ENCODE measurements at regions not wholly inside any gene's neighbourhood (a gene's known extent, or its start where the extent isn't known, plus 50 kb on each side); places are given as distances from the start of the nearest gene placed in this dataset.

DNA sequence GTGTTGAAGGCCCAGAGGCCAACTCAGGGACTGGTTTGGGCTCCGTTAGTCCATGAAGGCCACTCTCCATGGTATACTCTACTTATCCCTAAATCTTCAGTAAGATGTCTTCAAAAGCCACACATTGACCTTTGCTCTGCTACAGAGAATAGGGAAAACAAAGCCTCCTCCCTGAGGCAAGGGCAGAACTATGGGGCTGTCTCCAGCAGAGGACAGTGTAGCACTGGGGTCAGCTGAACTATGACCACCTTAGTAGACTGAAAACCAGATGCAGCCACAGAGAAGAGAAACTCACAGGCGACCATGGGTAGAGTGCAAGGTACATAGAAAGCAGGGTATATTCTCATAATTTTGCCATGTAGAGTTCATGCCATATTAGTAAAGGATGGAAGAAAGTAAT lies 587.4 kb downstream of the LMO7 start:
- Histone ChIP-seq H3K27ac (ENCODE audit: low read depth in 1 of 2, low read length in 2 of 2) (no peak overlapping the region), H3K4me3 (ENCODE audit: low read length) (no peak overlapping the region), H3K27me3 (ENCODE audit: control insufficient read depth in 1 of 2, insufficient read depth in 2 of 2, low read length in 2 of 2) (no peaks in the 10 kb centered on the region), H3K36me3 (ENCODE audit: insufficient read depth, low read length) (no peaks in the 10 kb centered on the region), H3K9me3 (ENCODE audit: control insufficient read depth in 1 of 2, insufficient read depth in 1 of 2, low read length in 2 of 2) (no peaks in the 10 kb centered on the region), H3K4me1 (ENCODE audit: insufficient read depth, low read length) (no peaks in the 10 kb centered on the region)
- intact Hi-C loops (cut with DNase I, micrococcal nuclease), result no loop called here
- ATAC-seq (ENCODE audit: poor library complexity), result no peak
- Mint-ChIP-seq H3K36me3 (ENCODE audit: low read depth) (no peaks in the 10 kb centered on the region), H3K27ac (no peak overlapping the region), H3K27me3 (no peaks in the 10 kb centered on the region), H3K4me1 (ENCODE audit: low read depth) (no peaks in the 10 kb centered on the region), H3K4me3 (no peak overlapping the region), H3K9me3 (no peaks in the 10 kb centered on the region)
- TF ChIP-seq, protein P1, sequence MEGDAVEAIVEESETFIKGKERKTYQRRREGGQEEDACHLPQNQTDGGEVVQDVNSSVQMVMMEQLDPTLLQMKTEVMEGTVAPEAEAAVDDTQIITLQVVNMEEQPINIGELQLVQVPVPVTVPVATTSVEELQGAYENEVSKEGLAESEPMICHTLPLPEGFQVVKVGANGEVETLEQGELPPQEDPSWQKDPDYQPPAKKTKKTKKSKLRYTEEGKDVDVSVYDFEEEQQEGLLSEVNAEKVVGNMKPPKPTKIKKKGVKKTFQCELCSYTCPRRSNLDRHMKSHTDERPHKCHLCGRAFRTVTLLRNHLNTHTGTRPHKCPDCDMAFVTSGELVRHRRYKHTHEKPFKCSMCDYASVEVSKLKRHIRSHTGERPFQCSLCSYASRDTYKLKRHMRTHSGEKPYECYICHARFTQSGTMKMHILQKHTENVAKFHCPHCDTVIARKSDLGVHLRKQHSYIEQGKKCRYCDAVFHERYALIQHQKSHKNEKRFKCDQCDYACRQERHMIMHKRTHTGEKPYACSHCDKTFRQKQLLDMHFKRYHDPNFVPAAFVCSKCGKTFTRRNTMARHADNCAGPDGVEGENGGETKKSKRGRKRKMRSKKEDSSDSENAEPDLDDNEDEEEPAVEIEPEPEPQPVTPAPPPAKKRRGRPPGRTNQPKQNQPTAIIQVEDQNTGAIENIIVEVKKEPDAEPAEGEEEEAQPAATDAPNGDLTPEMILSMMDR (IDR thresholded peaks at IDR 0.05), result no peak
- POLR2A ChIA-PET, result no interaction called here
- no peak for DNase-seq
- CTCF ChIA-PET, result no interaction called here

DNA sequence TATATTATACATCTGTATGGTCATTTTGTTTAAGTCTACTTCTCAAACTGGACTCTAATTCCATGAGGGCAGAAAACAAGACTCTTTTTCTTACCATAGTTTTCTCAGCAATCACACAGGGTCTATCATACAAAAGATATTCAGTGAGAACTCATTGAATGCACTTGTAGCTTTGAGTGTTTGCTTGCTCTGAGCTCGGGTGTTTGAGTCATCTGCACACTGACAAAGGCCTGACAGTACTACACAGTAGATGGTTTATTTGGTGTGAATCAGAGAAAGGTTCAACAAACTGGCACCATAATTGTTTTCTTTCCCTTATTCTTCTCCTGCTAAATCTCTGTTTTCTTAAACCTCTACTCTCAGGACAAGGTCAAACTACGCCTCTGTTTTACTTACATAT lies 586.4 kb downstream of the LMO7 start:
- Mint-ChIP-seq H3K4me3 (no peak overlapping the region), H3K9me3 (no peaks in the 10 kb centered on the region), H3K4me1 (ENCODE audit: low read depth) (no peaks in the 10 kb centered on the region), H3K27ac (no peak overlapping the region), H3K36me3 (ENCODE audit: low read depth) (no peaks in the 10 kb centered on the region), H3K27me3 (no peaks in the 10 kb centered on the region)
- Histone ChIP-seq H3K4me3 (ENCODE audit: low read length) (no peak overlapping the region), H3K9me3 (ENCODE audit: control insufficient read depth in 1 of 2, insufficient read depth in 1 of 2, low read length in 2 of 2) (no peaks in the 10 kb centered on the region), H3K4me1 (ENCODE audit: insufficient read depth, low read length) (no peaks in the 10 kb centered on the region), H3K27me3 (ENCODE audit: control insufficient read depth in 1 of 2, insufficient read depth in 2 of 2, low read length in 2 of 2) (no peaks in the 10 kb centered on the region), H3K27ac (ENCODE audit: low read depth in 1 of 2, low read length in 2 of 2) (no peak overlapping the region), H3K36me3 (ENCODE audit: insufficient read depth, low read length) (no peaks in the 10 kb centered on the region)
- intact Hi-C loops (cut with DNase I, micrococcal nuclease), result no loop called here
- POLR2A ChIA-PET, result no interaction called here
- CTCF ChIA-PET, result no interaction called here
- ATAC-seq (ENCODE audit: poor library complexity), result no peak
- TF ChIP-seq, protein P1 (IDR thresholded peaks at IDR 0.05), result no peak
- DNase-seq, result no peak

DNA sequence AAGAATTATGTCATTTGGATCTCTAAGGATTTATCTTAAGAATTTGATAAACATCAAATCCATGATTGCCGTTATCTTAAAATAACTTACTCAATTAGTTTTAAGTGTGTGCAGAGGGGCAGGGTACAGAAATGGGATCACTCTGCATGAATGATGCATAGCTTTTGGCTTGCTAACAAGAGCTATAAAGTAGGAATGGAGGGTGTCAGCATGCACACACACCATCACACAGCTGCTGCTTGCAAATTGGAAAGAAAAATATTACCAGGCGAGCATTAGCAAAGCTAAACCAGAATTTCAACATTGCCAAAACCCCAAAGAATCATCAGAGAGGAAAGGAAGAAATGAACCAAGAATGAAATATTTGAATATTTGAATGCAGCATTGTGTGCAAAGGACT lies 580.6 kb downstream of the LMO7 start:
- TF ChIP-seq, protein P1 (IDR thresholded peaks at IDR 0.05), result no peak
- no peaks in the 10 kb centered on the region for H3K27me3 Mint-ChIP-seq
- ATAC-seq (ENCODE audit: poor library complexity) (no peak), DNase-seq (no peak)
- Histone ChIP-seq H3K4me1 (ENCODE audit: insufficient read depth, low read length) (no peaks in the 10 kb centered on the region), H3K36me3 (ENCODE audit: insufficient read depth, low read length) (no peaks in the 10 kb centered on the region), H3K27ac (ENCODE audit: low read depth in 1 of 2, low read length in 2 of 2) (no peak overlapping the region), H3K27me3 (ENCODE audit: control insufficient read depth in 1 of 2, insufficient read depth in 2 of 2, low read length in 2 of 2) (no peaks in the 10 kb centered on the region), H3K4me3 (ENCODE audit: low read length) (no peak overlapping the region), H3K9me3 (ENCODE audit: control insufficient read depth in 1 of 2, insufficient read depth in 1 of 2, low read length in 2 of 2) (no peaks in the 10 kb centered on the region)
- no peak overlapping the region for H3K4me3 Mint-ChIP-seq
- no peaks in the 10 kb centered on the region for H3K36me3 Mint-ChIP-seq (ENCODE audit: low read depth)
- no peaks in the 10 kb centered on the region for H3K9me3 Mint-ChIP-seq
- intact Hi-C loops (cut with DNase I, micrococcal nuclease), result no loop called here
- no peak overlapping the region for H3K27ac Mint-ChIP-seq
- POLR2A ChIA-PET, result no interaction called here
- CTCF ChIA-PET, result no interaction called here
- no peaks in the 10 kb centered on the region for H3K4me1 Mint-ChIP-seq (ENCODE audit: low read depth)
